ENCODE measurements at regions not wholly inside any gene's neighbourhood (a gene's known extent, or its start where the extent isn't known, plus 50 kb on each side); places are given as distances from the start of the nearest gene placed in this dataset.

DNA sequence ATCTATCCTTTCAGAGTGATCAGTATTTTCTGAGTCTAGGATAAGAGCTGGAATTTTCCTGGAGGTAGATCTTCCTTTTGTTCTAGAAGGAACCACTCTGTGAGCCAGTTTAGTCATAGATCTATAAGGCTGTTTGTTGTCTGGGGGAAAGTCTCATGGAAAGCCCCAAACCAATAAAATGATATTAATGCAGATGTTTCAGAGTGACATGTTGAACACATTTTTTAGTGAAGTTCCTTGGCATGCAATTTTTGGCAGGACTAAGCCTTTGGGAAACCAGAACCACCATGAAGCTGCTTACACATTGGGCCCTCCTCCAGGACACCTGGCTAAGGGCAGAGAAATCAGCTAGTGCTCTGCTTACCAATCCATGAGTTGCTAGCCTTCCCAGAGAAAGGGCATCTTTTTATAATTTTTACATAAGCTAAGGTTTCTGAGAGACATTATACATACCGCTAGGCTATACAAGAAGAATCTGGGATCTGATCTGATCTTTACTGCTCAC is 101.5 kb upstream of the PCED1B start:
- DNase-seq, result no peak
- Histone ChIP-seq H3K27me3 (ENCODE audit: insufficient read depth, low read depth) (no peaks in the 10 kb centered on the region), H2AFZ (no peak overlapping the region), H3K79me2 (ENCODE audit: low read depth) (no peaks in the 10 kb centered on the region), H3K9me3 (ENCODE audit: insufficient read depth, low read depth) (no peaks in the 10 kb centered on the region; the same call in 1 of the 2 replicates), H3K4me1 (replicated peaks; ENCODE audit: insufficient read depth) (no peaks in the 10 kb centered on the region), H4K20me1 (ENCODE audit: insufficient read depth) (no peaks in the 10 kb centered on the region), H3K9me2 (ENCODE audit: insufficient read depth) (no peaks in the 10 kb centered on the region), H3K4me3 (no peak overlapping the region), H3K27ac (no peak overlapping the region), H3K4me2 (no peak overlapping the region), H3F3A (ENCODE audit: insufficient read depth, low read depth) (no peaks in the 10 kb centered on the region), H3K36me3 (ENCODE audit: low read depth) (no peaks in the 10 kb centered on the region)
- POLR2A ChIA-PET (ENCODE audit: unreplicated experiment), result no interaction called here
- no TSS peak for BruUV-seq (replicated peaks)
- CTCF ChIA-PET, result no interaction called here
- TF ChIP-seq EZH2 (IDR thresholded peaks at IDR 0.05; ENCODE audit: low read depth), result no peak
- no peak for TF ChIP-seq CTCF (conservative IDR thresholded peaks at IDR 0.05)
- intact Hi-C loops (cut with micrococcal nuclease; ENCODE audit: unreplicated experiment), result no loop called here

DNA sequence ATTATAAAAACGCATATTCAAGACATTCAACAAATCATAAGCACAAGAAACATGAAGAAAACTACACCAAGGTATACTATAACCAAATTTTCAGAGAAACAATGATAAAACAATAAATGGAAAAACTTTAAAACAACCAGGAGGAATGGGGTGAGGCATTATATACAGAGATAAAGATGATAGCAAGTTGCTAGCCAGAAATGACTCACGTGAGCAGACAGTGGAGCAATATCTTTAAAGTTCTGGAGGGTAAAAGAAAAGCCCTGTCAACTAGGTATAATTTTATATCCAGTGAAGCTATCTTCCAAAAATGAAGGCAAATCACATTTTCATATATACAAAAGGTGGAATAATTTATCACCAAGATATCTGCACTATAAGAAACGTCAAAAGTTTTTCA is 97.8 kb upstream of the PCED1B start:
- BruUV-seq (replicated peaks), result no TSS peak
- ChIA-PET POLR2A (ENCODE audit: unreplicated experiment) (interaction anchor here (0.6 kb wide), 1 partner anchor 722 kb away, joined by 4 read pairs; no protein-coding TSS in a partner anchor), CTCF (no interaction called here)
- no peak overlapping the region for H3K4me3 ChIP-seq
- no peaks in the 10 kb centered on the region; the same call in 1 of the 2 replicates for H3K9me3 ChIP-seq (ENCODE audit: insufficient read depth, low read depth)
- no peaks in the 10 kb centered on the region for H4K20me1 ChIP-seq (ENCODE audit: insufficient read depth)
- no peaks in the 10 kb centered on the region for H3F3A ChIP-seq (ENCODE audit: insufficient read depth, low read depth)
- no peaks in the 10 kb centered on the region for H3K36me3 ChIP-seq (ENCODE audit: low read depth)
- no peaks in the 10 kb centered on the region for H3K9me2 ChIP-seq (ENCODE audit: insufficient read depth)
- no peaks in the 10 kb centered on the region for H3K79me2 ChIP-seq (ENCODE audit: low read depth)
- no peak overlapping the region for H3K27ac ChIP-seq
- DNase-seq, result no peak
- no peak overlapping the region for H2AFZ ChIP-seq
- no peaks in the 10 kb centered on the region for H3K27me3 ChIP-seq (ENCODE audit: insufficient read depth, low read depth)
- TF ChIP-seq EZH2 (IDR thresholded peaks at IDR 0.05; ENCODE audit: low read depth) (no peak), CTCF (conservative IDR thresholded peaks at IDR 0.05) (no peak)
- no peak overlapping the region for H3K4me2 ChIP-seq
- intact Hi-C loops (cut with micrococcal nuclease; ENCODE audit: unreplicated experiment), result loop anchor here (5.0 kb wide), 2 partner anchors 34 to 909 kb away; no protein-coding TSS in a partner anchor
- H3K4me1 ChIP-seq (replicated peaks; ENCODE audit: insufficient read depth), result peaks cover 14% of the 10 kb centered on the region

DNA sequence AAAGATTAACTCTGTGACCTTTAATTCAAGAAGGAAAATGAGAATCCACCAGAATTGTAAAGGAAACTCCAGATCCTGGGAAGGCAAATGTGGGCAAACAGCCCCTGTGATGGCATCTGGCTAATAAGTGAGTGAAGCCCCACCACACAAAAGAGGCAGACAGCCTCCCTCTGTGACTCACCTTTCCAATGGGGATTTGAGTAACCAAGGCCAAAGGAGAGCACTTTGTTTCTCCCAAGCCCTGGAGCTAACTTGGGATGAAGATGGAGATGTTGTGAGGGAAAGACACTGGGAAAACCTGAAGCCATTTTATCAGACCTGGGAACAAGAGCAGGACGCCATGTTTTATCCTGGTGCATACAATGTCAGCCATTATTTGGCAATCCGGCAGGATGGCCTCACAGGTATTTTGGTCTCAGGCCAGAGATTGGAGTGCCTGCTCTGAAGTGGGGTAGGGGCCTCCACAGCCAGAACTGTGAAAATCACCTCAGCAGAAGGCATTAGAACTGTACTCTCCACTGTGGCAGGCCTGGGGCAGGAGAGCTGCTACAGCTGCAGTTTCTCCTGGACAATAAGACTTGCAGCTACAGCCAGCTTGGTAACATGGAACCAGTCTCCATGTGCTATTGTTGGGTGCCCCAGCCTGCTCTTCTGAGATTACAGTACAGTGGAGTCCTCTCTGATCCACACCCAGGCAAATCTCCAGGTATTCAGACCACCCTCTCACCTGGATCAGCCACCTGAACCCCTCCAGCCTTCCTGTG is 96.6 kb upstream of the PCED1B start:
- Histone ChIP-seq H4K20me1 (ENCODE audit: insufficient read depth) (no peaks in the 10 kb centered on the region), H3K4me2 (no peak overlapping the region), H3K9me2 (ENCODE audit: insufficient read depth) (no peaks in the 10 kb centered on the region), H3F3A (ENCODE audit: insufficient read depth, low read depth) (no peaks in the 10 kb centered on the region), H3K36me3 (ENCODE audit: low read depth) (no peaks in the 10 kb centered on the region), H3K27me3 (ENCODE audit: insufficient read depth, low read depth) (no peaks in the 10 kb centered on the region), H3K79me2 (ENCODE audit: low read depth) (no peaks in the 10 kb centered on the region), H3K4me3 (no peak overlapping the region), H3K9me3 (ENCODE audit: insufficient read depth, low read depth) (no peaks in the 10 kb centered on the region; the same call in 1 of the 2 replicates), H2AFZ (no peak overlapping the region), H3K27ac (no peak overlapping the region), H3K4me1 (replicated peaks; ENCODE audit: insufficient read depth) (peaks cover 14% of the 10 kb centered on the region)
- TF ChIP-seq CTCF (conservative IDR thresholded peaks at IDR 0.05), result no peak
- TF ChIP-seq EZH2 (IDR thresholded peaks at IDR 0.05; ENCODE audit: low read depth), result no peak
- intact Hi-C loops (cut with micrococcal nuclease; ENCODE audit: unreplicated experiment), result loop anchor here (5.0 kb wide), 2 partner anchors 36 to 911 kb away; no protein-coding TSS in a partner anchor
- DNase-seq, result no peak
- ChIA-PET POLR2A (ENCODE audit: unreplicated experiment) (no interaction called here), CTCF (interaction anchor here (0.6 kb wide), 1 partner anchor 34 kb away, joined by 8 read pairs; no protein-coding TSS in a partner anchor)
- BruUV-seq (replicated peaks), result no TSS peak
